Lung (tissue), 11 donors: ENCODE measurements at regions not wholly inside any gene's neighbourhood (a gene's known extent, or its start where the extent isn't known, plus 50 kb on each side); places are given as distances from the start of the nearest gene placed in this dataset.
A peak's percentile ranks its signal among the peaks of the same experiment; 100 is the strongest.
"Not testable (repeated sequence)": the region's sequence is repeated elsewhere in the genome, so short reads cannot be mapped to it uniquely, and the experiment has no call there.

Source experiments
- ATAC-seq: fragments of 200-7000 bp; cut with Tn5 transposase; one replicate; pipeline ENCODE4 v1.9.1; 2020; ENCODE audit warnings: moderate number of reproducible peaks; ENCODE audit not compliant: insufficient read depth, low FRiP score
- DNase-seq, 3 donors: peaks; one replicate each; pipeline ENCODE4 v3.0.0-alpha.2; 2013 to 2017
- H3K27ac ChIP-seq, 2 donors: one replicate each; pipeline ENCODE4 v1.5.1; 2013; ENCODE audit warnings: mild to moderate bottlenecking in 2 of 2, moderate library complexity in 2 of 2, control low read depth in 1 of 2, inconsistent platforms in 1 of 2, low read depth in 1 of 2, low read length in 1 of 2
- H3K27me3 ChIP-seq, 3 donors: one replicate each; pipeline ENCODE4 v1.5.1; 2013; ENCODE audit warnings: low read length in 2 of 3; ENCODE audit not compliant: control insufficient read depth in 3 of 3, insufficient read depth in 3 of 3
- H3K36me3 ChIP-seq, 4 donors: one replicate each; pipeline ENCODE4 v1.5.1; 2013; ENCODE audit warnings: low read length in 4 of 4, mild to moderate bottlenecking in 1 of 4, moderate library complexity in 1 of 4; ENCODE audit not compliant: control insufficient read depth in 4 of 4, insufficient read depth in 4 of 4
- H3K4me1 ChIP-seq, 5 donors: one replicate each; pipeline ENCODE4 v1.5.1; 2013; ENCODE audit warnings: low read length in 5 of 5, mild to moderate bottlenecking in 2 of 5, moderate library complexity in 1 of 5; ENCODE audit not compliant: control insufficient read depth in 5 of 5, insufficient read depth in 5 of 5
- H3K4me3 ChIP-seq: one replicate; pipeline ENCODE4 v1.5.1; 2013; ENCODE audit warnings: mild to moderate bottlenecking, control low read depth, moderate library complexity
- H3K9ac ChIP-seq, 2 donors: one replicate each; pipeline ENCODE4 v1.5.1; 2013; ENCODE audit warnings: low read length in 2 of 2, control low read depth in 1 of 2; ENCODE audit not compliant: insufficient read depth in 1 of 2
- H3K9me3 ChIP-seq, 4 donors: one replicate each; pipeline ENCODE4 v1.5.1; 2013; ENCODE audit warnings: low read length in 3 of 4, mild to moderate bottlenecking in 1 of 4, moderate library complexity in 1 of 4; ENCODE audit not compliant: control insufficient read depth in 4 of 4, insufficient read depth in 3 of 4
- WGBS, 2 donors: extraction: QIAGEN DNeasy Blood & Tissue Kit; methylation state at CpG; one replicate each; pipeline ENCODE4 v1.1.7; 2013; 5-methylcytosine and 5-hydroxymethylcytosine counted together
- TF ChIP-seq, protein P1 (sequence below): IDR thresholded peaks from 2 replicates; pipeline ENCODE4 v1.5.1; 2012; ENCODE audit warnings: mild to moderate bottlenecking; ENCODE audit errors: control extremely low read depth, extremely low read depth
- donor health status: control.
- donor health status: control.
- donor health status: Bipolar disorder and iron deficiency.
- donor health status: healthy.
- donor health status: DM: yes; HTN: yes; CAD: no.

DNA sequence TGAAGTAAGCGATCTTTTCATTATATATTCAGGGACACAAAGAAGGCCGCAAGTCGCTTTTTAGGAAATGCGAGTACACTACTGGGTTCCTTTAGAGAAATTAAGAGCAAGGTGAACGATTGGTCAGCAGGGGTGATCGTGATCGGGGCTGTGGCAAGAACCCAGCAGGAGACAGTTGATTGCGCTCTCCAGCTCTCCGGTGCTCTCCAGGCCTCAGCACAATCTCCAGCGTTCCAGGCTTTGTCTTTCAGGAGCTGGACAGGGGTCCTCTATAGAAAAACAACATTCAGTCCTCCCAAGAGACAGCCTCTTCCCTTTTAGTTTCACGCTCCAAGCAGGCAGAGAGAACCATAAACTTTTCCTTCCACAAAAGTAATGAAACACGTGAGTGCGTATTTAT is 170.5 kb upstream of the KLF6 start:
- ATAC-seq (no peak), DNase-seq (peak; percentile 38 to 67 (median 44))
- Histone ChIP-seq H3K9ac (no peak overlapping the region), H3K27me3 (no peaks in the 10 kb centered on the region), H3K4me1 (peaks cover 0 to 3% (median 3%) of the 10 kb centered on the region in 5 donors), H3K4me3 (no peak overlapping the region), H3K9me3 (no peaks in the 10 kb centered on the region), H3K27ac (no peak overlapping the region), H3K36me3 (no peaks in the 10 kb centered on the region)
- TF ChIP-seq, protein P1, sequence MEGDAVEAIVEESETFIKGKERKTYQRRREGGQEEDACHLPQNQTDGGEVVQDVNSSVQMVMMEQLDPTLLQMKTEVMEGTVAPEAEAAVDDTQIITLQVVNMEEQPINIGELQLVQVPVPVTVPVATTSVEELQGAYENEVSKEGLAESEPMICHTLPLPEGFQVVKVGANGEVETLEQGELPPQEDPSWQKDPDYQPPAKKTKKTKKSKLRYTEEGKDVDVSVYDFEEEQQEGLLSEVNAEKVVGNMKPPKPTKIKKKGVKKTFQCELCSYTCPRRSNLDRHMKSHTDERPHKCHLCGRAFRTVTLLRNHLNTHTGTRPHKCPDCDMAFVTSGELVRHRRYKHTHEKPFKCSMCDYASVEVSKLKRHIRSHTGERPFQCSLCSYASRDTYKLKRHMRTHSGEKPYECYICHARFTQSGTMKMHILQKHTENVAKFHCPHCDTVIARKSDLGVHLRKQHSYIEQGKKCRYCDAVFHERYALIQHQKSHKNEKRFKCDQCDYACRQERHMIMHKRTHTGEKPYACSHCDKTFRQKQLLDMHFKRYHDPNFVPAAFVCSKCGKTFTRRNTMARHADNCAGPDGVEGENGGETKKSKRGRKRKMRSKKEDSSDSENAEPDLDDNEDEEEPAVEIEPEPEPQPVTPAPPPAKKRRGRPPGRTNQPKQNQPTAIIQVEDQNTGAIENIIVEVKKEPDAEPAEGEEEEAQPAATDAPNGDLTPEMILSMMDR, result no peak
- WGBS, 2 donors, result 86 to 90% methylated on average over 13 of the region's 13 CpGs

DNA sequence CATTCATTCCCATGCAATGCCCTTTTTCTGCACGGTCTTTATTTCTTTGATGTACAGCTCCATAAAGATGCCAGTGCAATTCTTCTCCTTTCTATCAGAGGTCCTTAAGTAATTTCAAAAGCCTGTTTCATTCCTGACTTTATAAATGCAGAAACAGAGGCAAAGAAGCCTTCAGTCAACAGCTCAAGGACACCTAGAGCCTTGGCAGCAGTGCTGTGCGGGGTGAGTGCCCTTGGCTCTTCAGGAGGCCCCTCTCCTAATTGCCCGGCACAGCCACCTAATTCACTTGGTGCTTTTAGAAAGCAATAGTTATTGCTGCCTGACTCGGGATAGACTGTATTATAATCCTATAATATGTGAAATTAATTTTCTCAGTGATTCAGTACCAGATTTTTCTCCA is 169.6 kb upstream of the KLF6 start:
- Histone ChIP-seq H3K27me3 (no peaks in the 10 kb centered on the region), H3K9ac (no peak overlapping the region), H3K4me3 (no peak overlapping the region), H3K36me3 (no peaks in the 10 kb centered on the region), H3K4me1 (peaks cover 0 to 3% (median 2%) of the 10 kb centered on the region in 5 donors), H3K9me3 (no peaks in the 10 kb centered on the region), H3K27ac (no peak overlapping the region)
- TF ChIP-seq, protein P1, result no peak
- WGBS, 2 donors, result 66 to 90% methylated on average over 4 of the region's 4 CpGs
- ATAC-seq, result no peak
- no peak for DNase-seq

DNA sequence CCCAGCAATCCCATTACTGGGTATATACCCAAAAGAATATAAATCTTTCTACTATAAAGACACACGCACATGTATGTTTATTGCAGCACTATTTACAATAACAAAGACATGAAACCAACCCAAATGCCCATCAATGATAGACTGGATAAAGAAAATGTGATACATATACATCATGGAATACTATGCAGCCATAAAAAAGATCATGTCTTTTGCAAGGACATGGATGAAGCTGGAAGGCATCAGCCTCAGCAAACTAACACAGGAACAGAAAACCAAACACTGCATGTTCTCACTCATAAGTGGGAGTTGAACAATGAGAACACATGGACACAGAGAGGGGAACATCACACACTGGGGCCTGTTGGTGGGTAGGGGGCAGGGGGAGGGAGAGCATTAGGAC is 169.0 kb upstream of the KLF6 start:
- 100% methylated on average over 1 of the region's 1 CpG for WGBS, 2 donors
- not testable (repeated sequence) for H3K9me3 ChIP-seq, H3K4me3 ChIP-seq, H3K36me3 ChIP-seq, ATAC-seq, H3K9ac ChIP-seq, H3K27me3 ChIP-seq, H3K4me1 ChIP-seq, DNase-seq, H3K27ac ChIP-seq

DNA sequence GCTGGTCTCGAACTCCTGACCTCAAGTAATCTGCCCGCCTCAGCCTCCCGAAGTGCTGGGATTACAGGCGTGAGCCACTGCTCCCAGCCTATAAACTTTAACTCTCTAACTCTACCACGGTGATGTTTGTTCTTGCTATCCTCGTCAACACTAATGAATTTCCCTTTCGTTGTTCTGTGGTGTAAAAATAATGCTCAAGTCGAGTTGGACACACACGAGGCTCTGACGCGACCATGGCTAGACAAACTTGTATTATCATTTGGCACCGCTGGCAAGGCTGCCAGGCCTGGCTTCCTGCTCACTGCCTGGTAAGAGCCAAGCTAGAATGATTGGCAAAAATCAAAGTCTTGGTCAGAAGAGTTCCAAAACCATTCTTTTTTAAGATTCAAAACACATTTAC is 167.0 kb upstream of the KLF6 start:
- ATAC-seq (no peak), DNase-seq (no peak)
- no peak overlapping the region for H3K9ac ChIP-seq
- no peak overlapping the region for H3K27ac ChIP-seq
- H3K27me3 ChIP-seq, result no peaks in the 10 kb centered on the region
- TF ChIP-seq, protein P1, result no peak
- peaks cover 0 to 4% (median 3%) of the 10 kb centered on the region in 5 donors for H3K4me1 ChIP-seq
- H3K4me3 ChIP-seq, result no peak overlapping the region
- H3K9me3 ChIP-seq, result no peaks in the 10 kb centered on the region
- no peaks in the 10 kb centered on the region for H3K36me3 ChIP-seq
- 94 to 95% methylated on average over 12 of the region's 12 CpGs for WGBS, 2 donors
